Breast epithelium (tissue), 4 donors: ENCODE measurements at regions not wholly inside any gene's neighbourhood (a gene's known extent, or its start where the extent isn't known, plus 50 kb on each side); places are given as distances from the start of the nearest gene placed in this dataset.

Source experiments
- DNase-seq, 2 donors: peaks; one replicate each; pipeline ENCODE4 v3.0.0-alpha.2; 2019; ENCODE audit warnings: low spot score in 2 of 2
- H3K27ac ChIP-seq, 2 donors: fragments of 200-600 bp; sonication (generic) in 1 of 2; one replicate each; pipeline ENCODE4 v1.5.1; 2016 to 2019; ENCODE audit warnings: mild to moderate bottlenecking in 1 of 2
- H3K27me3 ChIP-seq, 2 donors: fragments of 200-600 bp; sonication (generic) in 1 of 2; one replicate each; pipeline versions ENCODE4 v1.5.1 to v1.6.0; 2017 to 2019; ENCODE audit warnings: control low read depth in 1 of 2, mild to moderate bottlenecking in 1 of 2
- H3K36me3 ChIP-seq: fragments of 200-600 bp; one replicate; pipeline ENCODE4 v1.5.1; 2019
- H3K4me1 ChIP-seq, 2 donors: fragments of 200-600 bp; sonication (generic); one replicate each; pipeline ENCODE4 v1.5.1; 2016 to 2019; ENCODE audit warnings: control low read depth in 1 of 2
- H3K4me3 ChIP-seq, 3 donors: fragments of 200-600 bp; sonication (generic); 1 replicate in 2 of 3; 2 replicates in 1 of 3; pipeline ENCODE4 v1.5.1; 2016 to 2019; ENCODE audit warnings: mild to moderate bottlenecking in 3 of 3, moderate library complexity in 2 of 3
- H3K9me3 ChIP-seq, 2 donors: fragments of 200-600 bp; sonication (generic) in 1 of 2; one replicate each; pipeline ENCODE4 v1.5.1; 2016 to 2019; ENCODE audit warnings: control low read depth in 1 of 2
- CTCF ChIP-seq, 3 donors: fragments of 450-650 bp; IDR thresholded peaks; one replicate each; pipeline ENCODE4 v1.5.1; 2016 to 2017; ENCODE audit warnings: antibody characterized with exemption in 3 of 3, mild to moderate bottlenecking in 3 of 3, moderate library complexity in 3 of 3
- POLR2A ChIP-seq: fragments of 450-650 bp; IDR thresholded peaks from one replicate; pipeline ENCODE4 v1.6.1; 2016; ENCODE audit warnings: antibody characterized with exemption, mild to moderate bottlenecking, moderate library complexity
- POLR2AphosphoS5 ChIP-seq, 3 donors: sonication (generic); formaldehyde crosslinking; IDR thresholded peaks; one replicate each; pipeline ENCODE4 v1.6.1; 2017; ENCODE audit warnings: antibody characterized with exemption in 3 of 3
- intact Hi-C: fragments of 100-400 bp; cut with DNase I; formaldehyde crosslinking; loops from one replicate; pipeline ENCODE4 v1.15.1; 2023; ENCODE audit warnings: low total_unique reads

DNA sequence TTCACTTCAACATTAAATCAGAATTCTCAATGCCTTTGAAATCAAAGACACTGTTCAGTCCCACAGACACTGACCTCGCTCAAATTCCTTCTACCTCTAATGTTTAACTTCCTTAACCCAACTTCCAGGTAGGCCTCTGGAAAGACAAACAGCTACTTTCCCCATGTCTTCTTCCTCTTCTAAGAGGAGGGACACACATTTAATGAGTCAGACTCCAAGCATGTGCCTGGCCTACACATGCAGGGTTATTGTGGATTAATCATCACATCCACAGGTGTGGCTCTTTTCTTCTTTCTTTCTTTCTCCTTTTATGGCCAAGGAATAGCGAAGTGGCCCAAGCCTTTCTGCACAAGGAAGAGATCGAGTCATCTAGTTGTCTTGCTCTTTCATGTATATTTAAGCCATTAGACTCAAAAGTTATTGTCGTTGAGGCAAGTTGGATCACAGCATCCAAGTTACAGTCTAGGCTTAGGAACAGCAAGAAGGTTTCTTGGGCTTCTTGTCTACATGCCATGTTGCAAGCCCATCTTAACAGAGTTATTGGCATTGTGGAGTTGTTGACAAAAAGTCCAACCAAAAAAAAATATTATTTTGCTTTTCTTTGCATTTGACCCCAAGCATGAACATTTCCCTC is 387.8 kb downstream of the IRS1 start:
- intact Hi-C loops: no loop called here
- no peaks in the 10 kb centered on the region for H3K9me3 ChIP-seq
- no peaks in the 10 kb centered on the region for H3K36me3 ChIP-seq
- no peak for TF ChIP-seq POLR2A
- TF ChIP-seq POLR2AphosphoS5 (IDR thresholded peaks at IDR 0.05): no peak
- TF ChIP-seq CTCF (IDR thresholded peaks at IDR 0.05): no peak
- H3K27me3 ChIP-seq: no peaks in the 10 kb centered on the region
- no peak overlapping the region for H3K27ac ChIP-seq
- H3K4me3 ChIP-seq: no peak overlapping the region
- no peaks in the 10 kb centered on the region for H3K4me1 ChIP-seq
- DNase-seq: no peak

- no peaks in the 10 kb centered on the region for H3K4me1 ChIP-seq
- intact Hi-C loops: no loop called here
- no peak for DNase-seq
- TF ChIP-seq POLR2A (no peak), POLR2AphosphoS5 (IDR thresholded peaks at IDR 0.05) (no peak), CTCF (IDR thresholded peaks at IDR 0.05) (no peak)
- no peaks in the 10 kb centered on the region for H3K9me3 ChIP-seq
- H3K27me3 ChIP-seq: no peaks in the 10 kb centered on the region
- H3K27ac ChIP-seq: no peak overlapping the region
- H3K36me3 ChIP-seq: no peaks in the 10 kb centered on the region
- H3K4me3 ChIP-seq: no peak overlapping the region
Measured at GRCh38 chr2:226411205-226411604, 388.4 kb downstream of the IRS1 start.

- TF ChIP-seq POLR2A (no peak), CTCF (IDR thresholded peaks at IDR 0.05) (no peak), POLR2AphosphoS5 (IDR thresholded peaks at IDR 0.05) (no peak)
- no peak for DNase-seq
- H3K27ac ChIP-seq: no peak overlapping the region
- intact Hi-C loops: no loop called here
- no peaks in the 10 kb centered on the region for H3K4me1 ChIP-seq
- H3K36me3 ChIP-seq: no peaks in the 10 kb centered on the region
- no peaks in the 10 kb centered on the region for H3K27me3 ChIP-seq
- no peak overlapping the region for H3K4me3 ChIP-seq
- no peaks in the 10 kb centered on the region for H3K9me3 ChIP-seq
Measured at GRCh38 chr2:226410247-226410835, 389.3 kb downstream of the IRS1 start.

GRCh38 chr2:226409134-226409533 is 390.5 kb downstream of the IRS1 start:
- TF ChIP-seq POLR2A: no peak
- TF ChIP-seq CTCF (IDR thresholded peaks at IDR 0.05): no peak
- no peak for TF ChIP-seq POLR2AphosphoS5 (IDR thresholded peaks at IDR 0.05)
- no peak overlapping the region for H3K27ac ChIP-seq
- no peaks in the 10 kb centered on the region for H3K27me3 ChIP-seq
- no peaks in the 10 kb centered on the region for H3K36me3 ChIP-seq
- intact Hi-C loops: loop anchor here (5.0 kb wide), 1 partner anchor 733 kb away; no protein-coding TSS in a partner anchor
- no peaks in the 10 kb centered on the region for H3K4me1 ChIP-seq
- no peak for DNase-seq
- no peaks in the 10 kb centered on the region for H3K9me3 ChIP-seq
- H3K4me3 ChIP-seq: no peak overlapping the region

DNA sequence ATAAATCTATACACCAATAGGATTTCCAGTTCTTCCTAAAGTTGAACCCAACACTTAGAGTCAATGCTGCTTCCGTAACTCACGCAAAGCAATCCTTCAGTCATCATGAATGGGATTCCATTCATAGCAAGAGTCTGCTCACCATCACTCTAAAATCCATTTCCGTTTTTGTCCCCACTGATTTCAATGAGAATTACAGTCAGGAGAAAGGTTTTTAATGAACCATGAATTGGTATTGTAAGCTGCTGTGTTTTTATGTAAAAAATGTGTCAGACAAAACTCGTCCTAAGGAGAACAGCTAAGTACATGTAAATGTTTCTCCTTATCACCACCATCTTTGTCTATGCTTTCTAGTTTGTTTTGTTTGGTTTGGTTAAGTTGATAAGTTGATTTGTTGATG is 391.5 kb downstream of the IRS1 start:
- Histone ChIP-seq H3K27me3 (no peaks in the 10 kb centered on the region), H3K4me1 (no peaks in the 10 kb centered on the region), H3K9me3 (no peaks in the 10 kb centered on the region), H3K4me3 (no peak overlapping the region), H3K36me3 (no peaks in the 10 kb centered on the region), H3K27ac (no peak overlapping the region)
- intact Hi-C loops: loop anchor here (5.0 kb wide), 1 partner anchor 734 kb away; no protein-coding TSS in a partner anchor
- TF ChIP-seq CTCF (IDR thresholded peaks at IDR 0.05) (no peak), POLR2A (no peak), POLR2AphosphoS5 (IDR thresholded peaks at IDR 0.05) (no peak)
- no peak for DNase-seq
